ENCODE measurements at regions not wholly inside any gene's neighbourhood (a gene's known extent, or its start where the extent isn't known, plus 50 kb on each side); places are given as distances from the start of the nearest gene placed in this dataset.

- WGBS: 8% methylated on average over 2 of the region's 2 CpGs
- intact Hi-C loops (cut with DNase I): no loop called here
- Histone ChIP-seq H3K9me3 (no peaks in the 10 kb centered on the region), H3K4me1 (replicated peaks) (no peaks in the 10 kb centered on the region), H3K4me3 (no peak overlapping the region), H3K27ac (no peak overlapping the region), H3K27me3 (replicated peaks; ENCODE audit: insufficient read depth) (no peaks in the 10 kb centered on the region), H3K36me3 (no peaks in the 10 kb centered on the region)
- DNase-seq (ENCODE audit: low spot score): no peak
- TF ChIP-seq POLR2A (IDR thresholded peaks at IDR 0.05): no peak
- no peak for TF ChIP-seq POLR2AphosphoS5 (IDR thresholded peaks at IDR 0.05)
- no peak for TF ChIP-seq CTCF (IDR thresholded peaks at IDR 0.05)
Measured at GRCh38 chr7:24025094-24025493, 258.9 kb upstream of the NPY start.

GRCh38 chr7:24025765-24026164 lies 258.2 kb upstream of the NPY start:
- DNase-seq (ENCODE audit: low spot score): no peak
- no peaks in the 10 kb centered on the region for H3K36me3 ChIP-seq
- 79% methylated on average over 3 of the region's 3 CpGs for WGBS
- intact Hi-C loops (cut with DNase I): no loop called here
- H3K27ac ChIP-seq: no peak overlapping the region
- H3K27me3 ChIP-seq (replicated peaks; ENCODE audit: insufficient read depth): no peaks in the 10 kb centered on the region
- no peaks in the 10 kb centered on the region for H3K4me1 ChIP-seq (replicated peaks)
- H3K9me3 ChIP-seq: no peaks in the 10 kb centered on the region
- TF ChIP-seq CTCF (IDR thresholded peaks at IDR 0.05) (no peak), POLR2AphosphoS5 (IDR thresholded peaks at IDR 0.05) (no peak), POLR2A (IDR thresholded peaks at IDR 0.05) (no peak)
- no peak overlapping the region for H3K4me3 ChIP-seq

- intact Hi-C loops (cut with DNase I): no loop called here
- no peaks in the 10 kb centered on the region for H3K27me3 ChIP-seq (replicated peaks; ENCODE audit: insufficient read depth)
- H3K27ac ChIP-seq: no peak overlapping the region
- H3K4me3 ChIP-seq: no peak overlapping the region
- H3K36me3 ChIP-seq: no peaks in the 10 kb centered on the region
- TF ChIP-seq POLR2AphosphoS5 (IDR thresholded peaks at IDR 0.05): no peak
- H3K4me1 ChIP-seq (replicated peaks): no peaks in the 10 kb centered on the region
- H3K9me3 ChIP-seq: no peaks in the 10 kb centered on the region
- no peak for DNase-seq (ENCODE audit: low spot score)
Measured at GRCh38 chr7:24026351-24026750, 257.6 kb upstream of the NPY start.

- no peak overlapping the region for H3K4me3 ChIP-seq
- intact Hi-C loops (cut with DNase I): no loop called here
- H3K9me3 ChIP-seq: no peaks in the 10 kb centered on the region
- WGBS: 83% methylated on average over 1 of the region's 1 CpG
- no peak overlapping the region for H3K27ac ChIP-seq
- no peaks in the 10 kb centered on the region for H3K27me3 ChIP-seq (replicated peaks; ENCODE audit: insufficient read depth)
- H3K4me1 ChIP-seq (replicated peaks): no peaks in the 10 kb centered on the region
- TF ChIP-seq CTCF (IDR thresholded peaks at IDR 0.05) (no peak), POLR2A (IDR thresholded peaks at IDR 0.05) (no peak), POLR2AphosphoS5 (IDR thresholded peaks at IDR 0.05) (no peak)
- H3K36me3 ChIP-seq: no peaks in the 10 kb centered on the region
- no peak for DNase-seq (ENCODE audit: low spot score)
Measured at GRCh38 chr7:24029068-24029467, 254.9 kb upstream of the NPY start.

- Histone ChIP-seq H3K27me3 (replicated peaks; ENCODE audit: insufficient read depth) (no peaks in the 10 kb centered on the region), H3K9me3 (no peaks in the 10 kb centered on the region), H3K4me1 (replicated peaks) (no peaks in the 10 kb centered on the region), H3K27ac (no peak overlapping the region), H3K4me3 (no peak overlapping the region), H3K36me3 (no peaks in the 10 kb centered on the region)
- intact Hi-C loops (cut with DNase I): no loop called here
- DNase-seq (ENCODE audit: low spot score): no peak
- WGBS: 16% methylated on average over 1 of the region's 1 CpG
- TF ChIP-seq CTCF (IDR thresholded peaks at IDR 0.05): no peak
- no peak for TF ChIP-seq POLR2A (IDR thresholded peaks at IDR 0.05)
Measured at GRCh38 chr7:24034251-24034650, 249.7 kb upstream of the NPY start.

Data from prostate gland (tissue), 2 donors.